ENCODE measurements at regions not wholly inside any gene's neighbourhood (a gene's known extent, or its start where the extent isn't known, plus 50 kb on each side); places are given as distances from the start of the nearest gene placed in this dataset.

GRCh38 chr13:62431852-62432251 is 1016.2 kb upstream of the PCDH20 start (continued):
- no peak for TF ChIP-seq ZNF462 (CRISPR knock-in tag; IDR thresholded peaks at IDR 0.05)
- TF ChIP-seq ZNF114 (CRISPR knock-in tag; IDR thresholded peaks at IDR 0.05), result no peak
- TF ChIP-seq NANOG (IDR thresholded peaks at IDR 0.05; ENCODE audit: borderline replicate concordance), result no peak

GRCh38 chr13:62418872-62419271 is 1003.2 kb upstream of the PCDH20 start:
- ATAC-seq (no peak), DNase-seq (ENCODE audit: low spot score) (no peak)
- Histone ChIP-seq H3K36me3 (ENCODE audit: insufficient read depth) (no peaks in the 10 kb centered on the region), H3K79me2 (replicated peaks; ENCODE audit: insufficient read depth) (no peaks in the 10 kb centered on the region), H3K4me2 (no peak overlapping the region), H2AFZ (no peak overlapping the region), H3K27ac (ENCODE audit: low read depth) (no peak overlapping the region), H3K27me3 (ENCODE audit: insufficient read depth) (no peaks in the 10 kb centered on the region), H3K4me3 (no peak overlapping the region), H3F3A (replicated peaks; ENCODE audit: low read depth) (no peaks in the 10 kb centered on the region), H3K4me1 (ENCODE audit: insufficient read depth) (no peaks in the 10 kb centered on the region), H3K9me2 (ENCODE audit: insufficient read depth) (no peaks in the 10 kb centered on the region), H4K20me1 (replicated peaks; ENCODE audit: insufficient read depth) (no peaks in the 10 kb centered on the region)
- no peak overlapping the region for H3K4me3 Mint-ChIP-seq
- H3K27me3 Mint-ChIP-seq (ENCODE audit: insufficient read depth, low read depth, poor library complexity), result no peaks in the 10 kb centered on the region
- no peak for TF ChIP-seq JUNB (IDR thresholded peaks at IDR 0.05; ENCODE audit: unreplicated experiment)
- H3K36me3 Mint-ChIP-seq (ENCODE audit: low read depth), result no peaks in the 10 kb centered on the region
- H3K9me3 Mint-ChIP-seq, result no peaks in the 10 kb centered on the region
- no peaks in the 10 kb centered on the region for H3K4me1 Mint-ChIP-seq
- no peak overlapping the region for H3K27ac Mint-ChIP-seq

DNA sequence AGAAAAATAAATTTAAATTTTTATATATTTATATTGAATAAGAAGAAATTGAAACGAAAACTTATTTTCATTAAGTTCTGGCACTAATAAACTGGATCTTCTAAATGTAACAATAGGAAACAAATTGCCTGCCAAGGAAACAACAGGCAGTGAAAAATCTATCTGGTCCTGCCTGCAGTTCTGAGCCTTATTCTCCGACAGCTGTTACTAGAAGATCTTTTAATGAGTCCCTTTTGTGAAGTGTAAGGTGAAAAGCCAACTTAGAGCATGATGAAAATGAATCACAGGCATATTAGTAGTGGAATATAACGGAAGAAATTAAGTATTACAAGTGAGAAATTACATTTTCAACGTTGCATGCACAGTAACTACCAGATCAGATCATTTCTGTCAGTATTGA is 1002.7 kb upstream of the PCDH20 start:
- no peak for ATAC-seq
- Mint-ChIP-seq H3K9me3 (no peaks in the 10 kb centered on the region), H3K4me1 (no peaks in the 10 kb centered on the region), H3K27me3 (ENCODE audit: insufficient read depth, low read depth, poor library complexity) (no peaks in the 10 kb centered on the region), H3K27ac (no peak overlapping the region), H3K4me3 (no peak overlapping the region), H3K36me3 (ENCODE audit: low read depth) (no peaks in the 10 kb centered on the region)
- Histone ChIP-seq H3K27ac (ENCODE audit: low read depth) (no peak overlapping the region), H3K27me3 (ENCODE audit: insufficient read depth) (no peaks in the 10 kb centered on the region), H3K36me3 (ENCODE audit: insufficient read depth) (no peaks in the 10 kb centered on the region), H3K4me1 (ENCODE audit: insufficient read depth) (no peaks in the 10 kb centered on the region), H3F3A (replicated peaks; ENCODE audit: low read depth) (no peaks in the 10 kb centered on the region), H3K9me2 (ENCODE audit: insufficient read depth) (no peaks in the 10 kb centered on the region), H3K4me3 (no peak overlapping the region), H3K4me2 (no peak overlapping the region), H2AFZ (no peak overlapping the region), H3K79me2 (replicated peaks; ENCODE audit: insufficient read depth) (no peaks in the 10 kb centered on the region), H4K20me1 (replicated peaks; ENCODE audit: insufficient read depth) (no peaks in the 10 kb centered on the region)
- DNase-seq (ENCODE audit: low spot score), result no peak
- no peak for TF ChIP-seq CREB1 (CRISPR knock-in tag; IDR thresholded peaks at IDR 0.05; ENCODE audit: low read depth)
- TF ChIP-seq, protein P1, sequence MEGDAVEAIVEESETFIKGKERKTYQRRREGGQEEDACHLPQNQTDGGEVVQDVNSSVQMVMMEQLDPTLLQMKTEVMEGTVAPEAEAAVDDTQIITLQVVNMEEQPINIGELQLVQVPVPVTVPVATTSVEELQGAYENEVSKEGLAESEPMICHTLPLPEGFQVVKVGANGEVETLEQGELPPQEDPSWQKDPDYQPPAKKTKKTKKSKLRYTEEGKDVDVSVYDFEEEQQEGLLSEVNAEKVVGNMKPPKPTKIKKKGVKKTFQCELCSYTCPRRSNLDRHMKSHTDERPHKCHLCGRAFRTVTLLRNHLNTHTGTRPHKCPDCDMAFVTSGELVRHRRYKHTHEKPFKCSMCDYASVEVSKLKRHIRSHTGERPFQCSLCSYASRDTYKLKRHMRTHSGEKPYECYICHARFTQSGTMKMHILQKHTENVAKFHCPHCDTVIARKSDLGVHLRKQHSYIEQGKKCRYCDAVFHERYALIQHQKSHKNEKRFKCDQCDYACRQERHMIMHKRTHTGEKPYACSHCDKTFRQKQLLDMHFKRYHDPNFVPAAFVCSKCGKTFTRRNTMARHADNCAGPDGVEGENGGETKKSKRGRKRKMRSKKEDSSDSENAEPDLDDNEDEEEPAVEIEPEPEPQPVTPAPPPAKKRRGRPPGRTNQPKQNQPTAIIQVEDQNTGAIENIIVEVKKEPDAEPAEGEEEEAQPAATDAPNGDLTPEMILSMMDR (conservative IDR thresholded peaks at IDR 0.05; ENCODE audit: low read depth in 2 of 2), result no peak

Data from GM23338 (cell line).